Activated T-cell treated with anti-CD3 and anti-CD28 coated beads, Interleukin-2, amount 50 U/mL, for 1 hour (primary cell): ENCODE measurements at regions not wholly inside any gene's neighbourhood (a gene's known extent, or its start where the extent isn't known, plus 50 kb on each side); places are given as distances from the start of the nearest gene placed in this dataset.
"Not testable (repeated sequence)": the region's sequence is repeated elsewhere in the genome, so short reads cannot be mapped to it uniquely, and the experiment has no call there.

Source experiments
- DNase-seq: peaks from one replicate; pipeline ENCODE4 v3.0.0-alpha.2; 2020

DNA sequence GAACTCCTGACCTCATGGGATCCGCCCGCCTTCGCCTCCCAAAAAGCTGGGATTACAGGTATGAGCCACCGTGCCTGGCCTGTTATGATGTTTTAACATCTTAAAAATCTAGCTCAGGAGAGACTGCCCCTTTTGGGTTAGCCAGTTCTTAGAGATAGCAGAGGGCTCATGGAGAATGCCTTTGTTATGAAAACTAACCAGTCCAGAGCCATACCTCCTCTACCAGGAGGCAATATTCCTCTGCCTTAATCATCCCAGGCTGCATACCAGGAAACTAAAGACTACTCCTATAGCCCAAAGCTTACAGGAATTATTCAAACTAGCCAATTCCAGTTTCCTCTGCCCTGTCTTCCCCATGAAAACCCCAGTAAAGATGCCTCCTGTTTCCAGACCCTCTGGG is 96.0 kb upstream of the MDM1 start:
- DNase-seq: no peak

DNA sequence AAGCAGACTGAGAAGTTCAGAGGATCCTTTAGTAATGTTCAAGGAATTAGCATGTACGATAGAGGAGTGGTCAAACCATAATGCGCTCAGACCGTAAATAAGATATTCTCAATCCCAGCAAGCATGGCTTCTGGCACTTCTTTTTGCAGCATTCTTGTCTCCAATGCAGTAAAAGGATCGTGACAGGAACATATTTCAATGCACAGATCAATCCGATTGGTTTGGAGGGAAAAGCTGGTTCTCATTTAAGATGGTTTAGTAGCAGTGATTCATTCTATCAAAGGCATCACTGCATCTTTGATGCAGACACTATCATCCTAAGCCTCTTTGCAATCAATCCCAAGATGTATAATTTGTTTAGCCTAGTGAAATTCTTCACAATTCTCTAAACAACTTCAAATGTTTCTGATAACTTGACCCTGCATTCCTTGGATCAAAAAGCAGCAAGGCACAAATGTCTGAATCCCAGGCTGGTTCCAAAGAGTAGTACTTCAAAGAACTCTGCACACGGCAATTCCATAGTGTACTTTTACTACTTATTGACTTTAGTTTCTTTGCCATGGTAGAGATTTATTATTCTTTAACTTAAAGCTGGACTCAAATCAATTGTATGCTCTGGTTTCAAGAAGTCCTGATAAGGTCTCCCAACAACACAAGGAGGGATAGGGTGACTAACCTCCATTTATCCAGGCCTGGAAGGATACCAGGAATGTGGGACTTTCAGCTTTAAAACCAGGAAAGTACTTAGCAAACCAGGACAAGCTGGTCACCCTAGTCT is 96.8 kb upstream of the MDM1 start:
- no peak for DNase-seq

DNA sequence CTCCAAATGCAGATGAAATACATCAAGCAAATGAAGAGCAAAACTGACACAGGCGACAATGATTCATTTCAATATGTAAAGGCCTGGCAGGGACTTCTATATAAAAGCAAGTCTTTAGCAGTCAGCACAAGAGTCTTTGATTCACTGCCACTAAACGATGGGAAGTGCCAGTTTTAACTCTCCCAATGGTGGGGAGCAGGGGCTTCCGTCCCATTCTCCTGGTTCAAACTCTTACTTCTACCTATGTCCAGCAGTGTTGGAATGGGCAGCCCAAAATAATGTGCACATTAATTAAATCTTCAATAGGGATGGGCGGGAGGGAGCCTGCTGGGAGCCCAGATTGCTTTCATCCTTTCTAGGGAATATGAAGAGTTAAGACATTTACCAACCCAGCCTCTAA is 97.5 kb upstream of the MDM1 start:
- DNase-seq: no peak

DNA sequence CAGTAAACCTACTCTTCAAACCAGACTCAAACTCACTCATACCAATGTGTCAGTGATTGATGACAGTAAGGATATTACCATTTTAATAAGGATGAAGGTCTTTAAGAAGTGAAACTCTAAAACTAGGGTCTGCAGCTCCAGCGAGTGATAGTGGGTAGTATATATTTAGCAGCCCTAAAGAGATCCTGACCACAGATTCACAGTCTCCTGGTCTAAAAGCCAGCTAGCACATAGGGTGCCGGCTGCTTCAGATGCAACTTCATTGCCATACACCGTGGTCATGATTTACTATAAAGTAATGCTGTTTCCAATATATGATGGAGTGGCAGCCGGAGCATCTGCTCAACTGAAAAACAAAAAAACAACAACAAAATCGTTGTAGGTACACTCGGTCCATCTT is 99.6 kb upstream of the MDM1 start:
- no peak for DNase-seq

DNA sequence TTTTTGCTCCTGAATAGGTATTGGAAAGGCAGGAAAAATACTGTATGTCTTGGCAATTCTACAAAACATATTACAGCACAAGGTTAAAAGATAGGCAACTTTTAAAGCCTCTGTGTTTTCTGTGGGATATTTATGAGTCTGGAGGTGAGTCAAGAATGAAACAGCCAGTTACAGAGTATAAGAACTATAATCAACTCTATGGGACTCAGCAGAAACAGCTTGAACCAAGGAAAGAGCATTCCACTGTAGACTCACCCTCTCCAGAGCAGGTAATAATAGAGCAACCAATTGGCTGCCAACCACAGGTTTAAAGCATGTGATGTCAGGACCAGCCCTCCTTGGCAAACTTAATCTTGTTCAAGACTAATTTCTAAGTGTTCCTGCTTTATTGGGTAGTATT is 100.5 kb upstream of the MDM1 start:
- DNase-seq: no peak

DNA sequence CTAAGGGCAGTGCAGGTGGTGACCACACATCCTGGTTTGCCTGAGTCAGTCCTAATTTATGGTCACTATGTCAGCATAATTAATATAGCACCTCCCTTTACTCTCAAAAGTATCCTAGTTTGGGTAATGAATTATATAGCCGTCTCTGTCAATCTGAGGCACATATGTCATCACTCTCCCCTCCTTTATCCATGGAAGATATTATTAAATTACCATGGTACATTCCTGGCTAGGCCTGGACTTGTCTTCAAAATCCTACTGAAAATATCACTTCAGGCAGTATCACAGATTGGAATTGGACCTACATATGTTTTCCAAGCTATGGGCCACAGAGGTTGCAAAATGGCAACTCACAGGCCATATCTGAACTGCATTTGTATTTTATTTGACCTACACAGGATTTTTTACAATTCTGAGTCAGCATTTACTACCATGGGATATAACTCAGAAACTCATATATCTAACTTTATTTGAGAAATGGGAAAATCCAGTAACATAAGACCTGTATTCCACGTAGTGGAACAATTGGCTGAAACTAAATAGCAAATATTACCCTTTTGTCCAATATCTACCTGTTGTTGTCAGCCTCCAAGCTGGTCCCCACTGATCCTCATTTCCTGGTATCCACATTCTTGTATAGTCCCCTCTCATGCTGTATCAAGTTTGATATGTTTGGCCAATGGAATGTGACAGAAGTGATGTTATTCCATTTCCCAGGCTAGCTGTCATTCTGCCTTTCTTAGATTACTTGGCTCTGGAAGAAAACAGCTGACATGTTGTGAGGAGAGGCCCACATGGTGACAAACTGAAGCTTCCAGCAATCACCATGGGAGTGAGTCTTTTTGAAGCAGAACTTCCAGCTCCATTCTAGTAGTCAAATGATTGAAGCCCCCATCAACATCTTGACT is 102.5 kb upstream of the MDM1 start:
- no peak for DNase-seq

DNA sequence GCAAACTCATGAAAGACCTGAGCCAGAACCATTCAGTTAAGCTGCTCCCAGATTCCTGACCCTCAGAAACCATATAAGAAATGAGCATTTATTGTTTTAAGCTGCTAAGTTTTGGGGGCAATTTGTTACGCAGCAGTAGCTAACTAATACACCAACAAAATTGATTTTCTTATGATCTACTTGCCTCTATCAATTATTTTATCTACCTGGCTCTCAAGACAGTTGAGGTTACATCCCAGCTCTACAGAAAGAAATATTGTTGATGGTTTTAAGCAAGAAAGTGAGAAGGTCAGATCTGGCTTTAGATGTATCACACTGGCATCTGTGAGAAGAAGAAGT is 103.1 kb upstream of the MDM1 start:
- no peak for DNase-seq

DNA sequence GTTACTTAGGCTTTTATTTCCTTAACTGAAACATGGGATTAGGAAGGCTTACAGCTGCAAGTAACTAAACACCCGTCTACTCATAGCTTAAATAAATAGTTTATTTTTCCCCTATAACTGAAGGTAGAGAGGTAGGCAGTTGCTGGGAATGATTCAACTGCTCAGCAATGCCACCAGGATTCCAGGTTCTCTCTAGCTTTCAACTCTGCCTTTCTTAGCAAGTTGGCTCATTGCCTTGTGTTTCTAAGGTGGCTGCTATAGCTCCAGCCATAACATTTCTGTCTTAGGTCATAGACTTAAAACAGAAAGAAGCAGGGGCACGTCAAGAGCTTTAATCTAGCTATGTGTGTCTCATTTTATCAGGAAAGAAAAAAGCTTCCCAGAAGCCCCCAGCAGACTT is 103.7 kb upstream of the MDM1 start:
- DNase-seq: no peak

DNA sequence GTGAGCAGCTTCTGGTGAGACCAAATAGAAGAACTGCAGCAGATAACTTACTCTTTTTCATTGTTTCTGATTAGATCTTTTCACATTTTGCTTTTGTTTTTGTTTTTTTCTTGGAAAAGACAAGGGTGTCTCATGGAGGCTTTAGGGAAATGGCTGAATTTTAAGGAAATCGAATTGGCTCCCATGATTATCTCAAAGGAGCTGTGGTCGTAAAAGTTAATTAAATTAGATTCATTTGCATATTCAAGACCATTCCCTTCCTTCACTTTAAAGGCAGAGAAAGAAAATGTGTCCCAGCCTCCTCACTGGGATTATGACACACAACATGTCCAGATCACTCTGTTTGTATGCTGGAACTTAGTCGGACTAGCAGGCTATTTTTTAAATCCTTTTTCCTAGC is 106.4 kb upstream of the MDM1 start:
- no peak for DNase-seq

DNA sequence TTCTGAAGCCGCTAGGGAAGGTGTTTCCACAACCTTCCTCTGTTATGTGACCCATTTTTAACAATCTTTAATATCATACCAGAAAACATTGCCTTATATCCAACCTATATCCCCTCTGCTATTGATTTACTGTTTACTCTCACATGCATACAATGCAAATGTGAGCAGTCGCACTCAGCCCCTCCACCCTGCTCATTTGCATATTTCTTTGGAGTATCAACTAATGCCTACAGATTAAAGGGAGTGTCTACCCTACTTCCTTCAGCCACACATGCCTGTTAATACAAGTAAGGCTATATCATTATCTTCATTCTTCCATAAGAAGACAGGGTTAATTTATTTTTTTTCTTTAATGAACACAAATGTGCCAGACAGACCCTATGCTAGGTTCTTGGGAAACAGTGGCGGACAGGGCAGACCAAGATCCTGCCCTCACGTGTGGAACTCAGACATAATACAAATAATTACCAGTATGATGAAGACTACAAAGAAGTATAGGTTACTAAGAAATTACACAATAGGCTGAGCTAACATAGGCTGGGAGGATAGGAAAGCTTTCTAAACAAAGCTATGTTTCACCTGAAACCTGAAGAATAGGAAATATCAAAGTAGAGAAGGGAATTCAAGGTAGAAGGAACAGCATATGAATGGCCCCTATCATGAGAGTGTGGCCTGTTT is 107.3 kb upstream of the MDM1 start:
- no peak for DNase-seq

DNA sequence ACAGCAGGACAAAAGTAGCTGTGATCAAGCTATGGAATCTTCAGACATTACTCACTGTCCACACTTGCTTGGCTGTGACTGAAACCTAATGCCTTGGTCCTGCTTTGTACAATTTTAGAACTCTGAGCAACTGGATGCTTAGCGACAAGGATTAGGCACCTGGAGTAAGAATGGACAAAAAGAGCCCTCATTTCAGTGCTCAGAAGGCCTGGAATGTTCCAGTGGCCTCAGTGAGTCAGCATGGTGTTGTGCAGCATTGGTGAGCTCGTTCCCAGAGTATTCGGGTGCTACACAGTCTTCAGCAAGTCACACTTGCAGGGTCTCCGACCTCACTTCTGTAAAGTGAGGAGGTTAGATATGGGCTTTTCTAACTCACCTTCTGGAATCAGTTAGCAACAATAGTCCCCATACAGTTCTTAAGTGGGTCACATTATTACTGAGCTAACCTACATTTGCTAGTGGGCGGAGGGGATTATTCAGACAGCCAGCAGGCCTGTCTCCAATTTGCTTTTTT is 108.0 kb upstream of the MDM1 start:
- DNase-seq: no peak

DNA sequence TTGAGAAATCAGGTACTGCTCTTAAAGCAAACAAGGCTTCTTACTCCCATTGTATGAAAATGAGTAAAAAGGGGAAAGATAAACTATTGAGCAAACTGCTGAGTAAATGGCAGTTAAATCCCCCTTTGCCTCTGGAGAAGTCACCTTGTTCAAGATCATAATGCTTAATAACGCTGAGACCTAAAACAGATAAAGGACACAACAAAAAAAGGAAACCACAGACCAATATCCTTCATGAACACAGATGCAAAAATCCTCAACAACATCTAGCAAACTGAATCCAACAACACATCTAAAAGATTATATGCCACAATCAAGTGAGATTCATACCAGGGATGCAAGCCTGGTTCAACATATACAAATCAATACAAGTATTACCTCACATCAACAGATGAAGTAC is 109.0 kb upstream of the MDM1 start:
- DNase-seq: no peak

DNA sequence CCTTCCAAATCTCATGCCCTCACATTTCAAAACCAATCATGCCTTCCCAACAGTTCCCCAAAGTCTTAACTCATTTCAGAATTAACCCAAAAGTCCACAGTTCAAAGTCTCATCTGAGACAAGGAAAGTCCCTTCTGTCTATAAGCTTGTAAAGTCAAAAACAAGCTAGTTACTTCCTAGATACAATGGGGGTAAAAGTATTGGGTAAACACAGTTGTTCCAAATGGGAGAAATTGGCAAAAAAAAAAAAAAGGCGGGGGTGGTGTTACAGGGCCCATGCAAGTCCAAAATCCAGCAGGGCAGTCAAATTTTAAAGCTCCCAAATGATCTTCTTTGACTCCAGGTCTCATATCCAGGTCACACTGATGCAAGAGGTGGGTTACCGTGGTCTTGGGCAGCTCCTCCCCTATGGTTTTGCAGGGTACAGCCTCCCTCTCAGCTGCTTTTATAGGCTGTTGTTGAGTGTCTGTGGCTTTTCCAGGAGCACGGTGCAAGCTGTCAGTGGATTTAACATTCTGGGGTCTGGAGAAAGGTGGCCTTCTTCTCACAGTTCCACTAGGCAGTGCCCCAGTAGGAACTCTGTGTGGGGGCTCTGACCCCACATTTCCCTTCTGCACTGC is 110.3 kb upstream of the MDM1 start:
- DNase-seq: not testable (repeated sequence)

DNA sequence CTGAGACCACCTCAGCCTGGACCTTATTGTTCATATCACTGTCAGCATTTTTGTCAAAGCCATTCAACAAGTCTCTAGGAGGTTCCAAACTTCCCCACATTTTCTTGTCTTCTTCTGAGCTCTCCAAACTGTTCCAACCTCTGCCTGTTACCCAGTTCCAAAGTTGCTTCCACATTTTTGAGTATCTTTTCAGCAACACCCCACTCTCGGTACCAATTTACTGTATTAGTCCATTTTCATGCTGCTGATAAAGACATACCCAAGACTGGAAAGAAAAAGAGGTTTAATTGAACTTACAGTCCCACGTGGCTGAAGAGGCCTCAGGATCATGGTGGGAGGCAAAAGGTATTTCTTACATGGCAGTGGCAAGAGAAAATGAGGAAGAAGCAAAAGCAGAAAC is 111.5 kb upstream of the MDM1 start:
- DNase-seq: not testable (repeated sequence)

DNA sequence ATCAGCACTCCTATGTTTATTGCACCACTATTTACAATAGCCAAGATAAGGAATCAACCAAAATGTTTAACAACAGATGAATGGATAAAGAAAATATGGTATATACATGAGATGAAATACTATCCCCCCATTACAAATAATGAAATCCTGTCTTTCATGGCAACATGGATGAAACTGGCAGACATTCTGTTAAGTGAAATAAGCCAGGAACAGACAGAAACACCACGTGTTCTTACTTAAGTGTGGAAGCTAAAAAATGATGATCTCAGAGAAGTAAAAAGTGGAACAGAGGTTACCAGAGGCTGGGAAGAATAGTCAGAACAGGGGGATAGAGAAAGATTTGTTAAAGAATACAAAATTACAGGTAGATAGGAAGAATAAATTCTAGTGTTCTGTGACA is 113.7 kb upstream of the MDM1 start:
- DNase-seq: no peak

DNA sequence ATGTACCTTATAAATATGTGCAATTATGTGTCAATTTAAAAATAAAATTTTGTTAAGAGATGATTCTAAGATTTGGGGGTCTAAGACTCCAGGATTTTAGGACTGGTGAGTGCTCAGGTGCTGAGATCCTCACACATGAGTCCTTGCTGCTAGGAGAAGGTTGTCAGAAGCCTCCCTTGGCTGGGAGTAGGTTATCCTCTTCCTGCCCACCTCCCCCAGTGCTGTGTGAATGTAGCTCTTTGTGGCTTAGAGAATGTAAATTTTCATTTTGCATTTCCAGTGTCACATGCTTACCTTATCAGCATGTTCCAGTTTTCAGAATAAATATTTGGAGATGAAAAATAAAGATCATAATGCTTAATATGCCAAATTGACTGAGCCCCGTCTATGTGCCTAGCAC is 114.2 kb upstream of the MDM1 start:
- DNase-seq: no peak

DNA sequence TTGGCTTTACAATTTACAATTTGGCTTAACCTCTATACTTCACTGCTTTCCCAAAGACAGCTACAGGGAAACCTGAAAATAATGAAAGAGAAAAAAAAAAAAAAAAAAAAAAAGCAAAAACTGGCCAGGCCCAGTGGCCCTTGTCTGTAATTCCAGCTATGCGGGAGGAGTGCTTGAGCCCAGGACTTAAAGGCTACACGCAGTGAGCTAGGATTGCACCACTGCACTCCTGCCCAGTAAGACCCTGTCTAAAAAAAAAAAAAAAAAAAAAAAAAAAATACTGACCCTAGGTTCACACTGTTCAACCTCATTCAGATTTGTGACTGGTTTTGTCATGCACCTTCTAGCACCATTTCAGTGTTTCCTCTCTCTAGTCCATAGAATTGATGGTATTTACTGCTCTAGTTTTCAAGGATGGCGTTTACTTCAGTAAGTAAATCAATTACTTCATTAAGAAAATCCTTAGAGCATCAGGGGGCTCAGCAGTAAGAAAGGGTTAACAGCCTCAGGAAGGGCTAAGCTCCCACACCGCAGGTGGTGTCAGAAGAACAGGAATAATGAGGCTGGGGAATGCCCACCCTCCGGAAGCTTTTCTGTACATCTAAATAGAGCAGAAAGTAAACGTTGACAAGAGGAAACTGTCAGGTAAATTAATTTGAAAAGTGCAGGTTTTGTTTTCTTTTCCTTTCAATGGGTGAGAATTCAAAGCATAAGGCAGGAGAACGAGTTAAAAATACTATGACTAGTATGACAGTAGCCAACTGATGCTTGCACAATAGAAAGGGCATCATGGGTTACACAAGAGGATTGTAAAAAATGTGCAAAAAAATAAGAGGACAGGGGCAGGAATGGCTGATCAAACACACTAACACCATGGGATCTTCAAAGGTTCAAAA is 115.0 kb upstream of the MDM1 start:
- DNase-seq: no peak

DNA sequence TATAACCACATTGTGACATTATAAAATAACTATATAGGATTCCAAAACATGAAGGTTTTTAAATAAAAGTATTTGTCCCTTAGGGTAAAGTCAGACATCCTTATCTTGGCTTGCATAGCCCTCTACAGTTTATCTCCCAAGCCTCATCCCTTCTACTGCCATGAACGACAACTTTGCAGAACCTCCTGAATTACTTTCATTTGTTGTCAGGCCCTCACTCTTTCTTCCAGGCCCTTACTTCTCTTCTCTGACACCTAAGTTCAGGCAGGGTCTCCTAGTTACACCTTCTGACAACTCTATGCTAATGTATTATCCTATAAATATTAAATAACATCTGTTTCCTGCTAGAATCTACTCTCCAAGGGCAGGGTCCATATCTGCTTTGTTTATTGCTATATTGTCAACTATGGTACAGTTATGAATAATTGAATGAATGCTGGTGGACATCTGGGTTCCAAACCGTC is 115.7 kb upstream of the MDM1 start:
- DNase-seq: no peak

DNA sequence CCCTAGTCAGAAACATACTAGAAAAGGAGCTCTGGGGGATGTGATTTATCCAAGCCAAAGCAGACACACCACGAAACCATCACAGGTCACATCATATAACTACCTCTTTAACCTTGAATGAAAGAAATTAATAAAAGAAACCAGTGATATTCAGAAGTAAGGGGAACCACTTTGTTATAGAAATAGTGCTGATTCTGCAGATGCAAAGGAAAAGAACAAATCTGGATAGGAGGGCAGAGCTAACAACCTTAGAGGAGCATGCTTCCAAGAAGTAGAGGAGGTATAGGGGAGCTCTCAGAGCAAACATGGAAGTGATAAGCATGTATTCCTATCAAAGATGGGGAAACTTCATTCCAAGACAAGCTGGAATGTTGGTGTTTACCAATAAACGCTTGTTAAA is 117.0 kb upstream of the MDM1 start:
- DNase-seq: no peak

DNA sequence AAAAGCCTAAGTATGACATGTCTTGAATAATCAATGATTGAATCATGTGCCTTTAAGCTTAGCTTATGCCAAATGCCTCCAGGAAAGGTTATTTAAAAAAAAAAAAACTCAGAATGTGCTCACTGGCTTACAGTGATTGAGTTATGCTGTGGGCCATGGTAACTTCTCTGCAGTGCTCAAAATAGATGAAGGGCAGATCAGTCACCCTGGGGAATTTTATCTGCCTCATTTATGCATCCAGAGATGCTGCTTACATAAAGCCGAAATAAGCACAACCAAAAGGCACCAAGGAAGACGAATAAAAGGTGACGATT is 118.7 kb upstream of the MDM1 start:
- no peak for DNase-seq

DNA sequence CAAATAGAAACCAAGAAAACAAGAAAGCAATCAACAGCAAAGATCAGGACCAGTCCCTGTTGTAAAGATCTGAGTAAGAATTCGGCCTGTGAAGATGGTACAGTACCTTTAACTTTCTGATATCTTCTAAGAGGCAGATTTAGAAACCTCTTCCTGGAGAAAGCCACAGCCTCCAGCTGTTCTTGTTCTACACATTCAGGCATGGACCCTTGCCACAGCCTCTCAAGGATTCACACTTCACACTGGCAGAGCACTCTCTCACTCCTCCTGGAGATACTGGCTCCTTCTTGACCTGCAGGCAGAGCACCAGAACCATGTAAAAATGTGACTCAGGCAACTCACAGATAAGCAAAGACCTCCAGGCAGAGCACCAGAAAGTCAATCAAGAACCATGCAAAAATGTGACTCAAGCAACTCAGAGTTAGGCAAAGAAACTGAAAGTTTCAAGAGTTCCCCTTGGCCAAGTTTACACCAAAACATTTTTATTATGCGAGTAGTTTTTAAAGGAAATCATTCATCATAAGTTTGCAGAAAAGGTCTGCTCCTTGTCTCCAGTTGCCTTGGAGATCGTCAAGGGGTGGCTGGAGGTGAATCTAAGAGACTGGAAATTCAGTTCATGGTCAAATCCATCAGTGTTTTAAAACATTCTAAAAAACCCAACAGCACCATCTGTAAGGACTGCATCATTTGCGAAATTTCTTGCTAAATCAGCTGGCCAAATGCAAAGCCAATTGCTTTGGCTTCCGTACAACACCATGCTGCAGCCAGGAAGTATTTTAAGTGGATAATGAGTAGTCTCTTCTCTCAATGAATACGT is 119.3 kb upstream of the MDM1 start:
- DNase-seq: peak; percentile 27
